Sigmoid colon (tissue), 6 donors: ENCODE measurements at regions not wholly inside any gene's neighbourhood (a gene's known extent, or its start where the extent isn't known, plus 50 kb on each side); places are given as distances from the start of the nearest gene placed in this dataset.
"Not testable (repeated sequence)": the region's sequence is repeated elsewhere in the genome, so short reads cannot be mapped to it uniquely, and the experiment has no call there.

ENCODE experiments used
- DNase-seq: peaks from one replicate; pipeline ENCODE4 v3.0.0-alpha.2; 2019
- H3K27ac ChIP-seq, 4 donors: fragments of 200-600 bp; sonication (generic); one replicate each; pipeline ENCODE4 v1.5.1; 2016 to 2019; ENCODE audit warnings: mild to moderate bottlenecking in 1 of 4
- H3K27me3 ChIP-seq, 3 donors: fragments of 200-600 bp; sonication (generic); one replicate each; pipeline ENCODE4 v1.5.1; 2019; ENCODE audit warnings: mild to moderate bottlenecking in 1 of 3
- H3K36me3 ChIP-seq, 4 donors: fragments of 200-600 bp; sonication (generic); one replicate each; pipeline ENCODE4 v1.5.1; 2016 to 2019
- H3K4me1 ChIP-seq, 4 donors: fragments of 200-600 bp; sonication (generic); one replicate each; pipeline ENCODE4 v1.5.1; 2017 to 2019
- H3K4me3 ChIP-seq, 4 donors: fragments of 200-600 bp; sonication (generic); one replicate each; pipeline ENCODE4 v1.5.1; 2017 to 2019; ENCODE audit warnings: mild to moderate bottlenecking in 2 of 4, moderate library complexity in 1 of 4
- H3K9me3 ChIP-seq, 4 donors: fragments of 200-600 bp in 3 of 4; sonication (generic) in 3 of 4; one replicate each; pipeline versions ENCODE4 v1.5.1 to v1.6.1; 2013 to 2019
- CTCF ChIP-seq, 4 experiments: fragments of 450-650 bp in 3 of 4; fragments of 200-600 bp in 1 of 4; IDR thresholded peaks; one replicate each; pipeline ENCODE4 v1.5.1; 2016 to 2019; ENCODE audit warnings: antibody characterized with exemption in 4 of 4, mild to moderate bottlenecking in 3 of 4, moderate library complexity in 2 of 4
- EP300 ChIP-seq, 4 donors: sonication (generic); formaldehyde crosslinking; IDR thresholded peaks; one replicate each; pipeline ENCODE4 v1.6.1; 2017; ENCODE audit warnings: antibody characterized with exemption in 4 of 4
- POLR2A ChIP-seq, 2 donors: fragments of 450-650 bp; IDR thresholded peaks; one replicate each; pipeline ENCODE4 v1.6.1; 2016; ENCODE audit warnings: antibody characterized with exemption in 2 of 2, mild to moderate bottlenecking in 2 of 2, moderate library complexity in 2 of 2
- POLR2AphosphoS5 ChIP-seq, 4 donors: sonication (generic); formaldehyde crosslinking; IDR thresholded peaks; one replicate each; pipeline ENCODE4 v1.6.1; 2017; ENCODE audit warnings: antibody characterized with exemption in 4 of 4
- WGBS, 2 donors: extraction: QIAGEN DNeasy Blood & Tissue Kit; methylation state at CpG; one replicate each; pipeline ENCODE4 v1.1.7; 2013; 5-methylcytosine and 5-hydroxymethylcytosine counted together
- intact Hi-C: fragments of 100-400 bp; cut with DNase I; formaldehyde crosslinking; loops from one replicate; pipeline ENCODE4 v1.15.1; 2023
- donor health status: healthy with polysubstance abuse.
- donor health status: healthy.

GRCh38 chr7:115613836-115614235, 416.7 kb downstream of the TFEC start:
- Histone ChIP-seq H3K27me3 (no peaks in the 10 kb centered on the region), H3K4me1 (no peaks in the 10 kb centered on the region), H3K9me3 (no peaks in the 10 kb centered on the region), H3K27ac (no peak overlapping the region), H3K36me3 (no peaks in the 10 kb centered on the region), H3K4me3 (no peak overlapping the region)
- intact Hi-C loops: no loop called here
- WGBS, 2 donors: 91 to 93% methylated on average over 4 of the region's 4 CpGs
- TF ChIP-seq CTCF (IDR thresholded peaks at IDR 0.05): no peak
- no peak for TF ChIP-seq EP300 (IDR thresholded peaks at IDR 0.05)
- TF ChIP-seq POLR2A (IDR thresholded peaks at IDR 0.05): no peak
- TF ChIP-seq POLR2AphosphoS5 (IDR thresholded peaks at IDR 0.05): no peak
- DNase-seq: no peak

- TF ChIP-seq CTCF (IDR thresholded peaks at IDR 0.05) (no peak), POLR2AphosphoS5 (IDR thresholded peaks at IDR 0.05) (no peak), POLR2A (IDR thresholded peaks at IDR 0.05) (no peak), EP300 (IDR thresholded peaks at IDR 0.05) (no peak)
- Histone ChIP-seq H3K4me1 (no peaks in the 10 kb centered on the region), H3K27ac (no peak overlapping the region), H3K27me3 (no peaks in the 10 kb centered on the region), H3K4me3 (no peak overlapping the region), H3K36me3 (no peaks in the 10 kb centered on the region), H3K9me3 (peaks cover 0 to 2% (median 0%) of the 10 kb centered on the region in 4 donors)
- 91% methylated on average over 8 of the region's 8 CpGs for WGBS, 2 donors
- intact Hi-C loops: no loop called here
- DNase-seq: no peak
These were observed 427.1 kb downstream of the TFEC start for GRCh38 chr7:115603416-115603815.

- TF ChIP-seq POLR2AphosphoS5 (IDR thresholded peaks at IDR 0.05) (no peak), POLR2A (IDR thresholded peaks at IDR 0.05) (no peak), EP300 (IDR thresholded peaks at IDR 0.05) (no peak), CTCF (IDR thresholded peaks at IDR 0.05) (no peak)
- Histone ChIP-seq H3K36me3 (no peaks in the 10 kb centered on the region), H3K27me3 (no peaks in the 10 kb centered on the region), H3K4me3 (no peak overlapping the region), H3K27ac (no peak overlapping the region), H3K9me3 (peaks cover 0 to 2% (median 0%) of the 10 kb centered on the region in 4 donors), H3K4me1 (no peaks in the 10 kb centered on the region)
- DNase-seq: no peak
- 88 to 96% methylated on average over 1 of the region's 1 CpG for WGBS, 2 donors
- intact Hi-C loops: no loop called here
These were observed 430.4 kb downstream of the TFEC start for GRCh38 chr7:115600207-115600606.

DNA sequence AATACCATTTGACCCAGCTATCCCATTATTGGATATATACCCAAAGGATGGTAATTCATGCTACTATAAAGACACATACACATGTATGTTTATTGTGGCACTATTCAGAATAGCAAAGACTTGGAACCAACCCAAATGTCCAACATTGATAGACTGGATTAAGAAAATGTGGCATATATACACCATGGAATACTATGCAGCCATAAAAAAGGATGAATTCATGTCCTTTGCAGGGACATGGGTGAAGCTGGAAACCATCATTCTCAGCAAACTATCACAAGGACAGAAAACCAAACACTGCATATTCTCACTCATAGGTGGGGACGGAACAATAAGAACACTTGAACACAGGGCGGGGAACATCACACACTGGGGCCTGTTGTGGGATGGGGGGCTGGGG, 431.4 kb downstream of the TFEC start:
- H3K27me3 ChIP-seq, H3K36me3 ChIP-seq, H3K27ac ChIP-seq, H3K4me3 ChIP-seq, H3K9me3 ChIP-seq, intact Hi-C loops, DNase-seq, H3K4me1 ChIP-seq: not testable (repeated sequence)
- 97 to 98% methylated on average over 2 of the region's 2 CpGs for WGBS, 2 donors

DNA sequence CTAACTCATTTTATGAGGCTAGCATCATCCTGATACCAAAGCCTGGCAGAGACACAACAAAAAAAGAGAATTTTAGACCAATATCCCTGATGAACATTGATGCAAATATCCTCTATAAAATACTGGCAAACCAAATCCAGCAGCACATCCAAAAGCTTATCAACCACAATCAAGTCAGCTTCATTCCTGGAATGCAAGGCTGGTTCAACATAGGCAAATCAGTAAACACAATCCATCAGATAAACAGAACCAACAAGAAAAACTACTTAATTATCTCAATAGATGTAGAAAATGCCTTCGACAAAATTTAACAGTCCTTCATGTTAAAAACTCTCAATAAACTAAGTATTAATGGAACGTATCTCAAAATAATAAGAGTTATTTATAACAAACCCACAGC, 433.3 kb downstream of the TFEC start:
- intact Hi-C loops, H3K9me3 ChIP-seq, H3K4me1 ChIP-seq, DNase-seq, H3K27me3 ChIP-seq, H3K4me3 ChIP-seq, H3K27ac ChIP-seq, H3K36me3 ChIP-seq: not testable (repeated sequence)
- 95% methylated on average over 2 of the region's 2 CpGs for WGBS, 2 donors

DNA sequence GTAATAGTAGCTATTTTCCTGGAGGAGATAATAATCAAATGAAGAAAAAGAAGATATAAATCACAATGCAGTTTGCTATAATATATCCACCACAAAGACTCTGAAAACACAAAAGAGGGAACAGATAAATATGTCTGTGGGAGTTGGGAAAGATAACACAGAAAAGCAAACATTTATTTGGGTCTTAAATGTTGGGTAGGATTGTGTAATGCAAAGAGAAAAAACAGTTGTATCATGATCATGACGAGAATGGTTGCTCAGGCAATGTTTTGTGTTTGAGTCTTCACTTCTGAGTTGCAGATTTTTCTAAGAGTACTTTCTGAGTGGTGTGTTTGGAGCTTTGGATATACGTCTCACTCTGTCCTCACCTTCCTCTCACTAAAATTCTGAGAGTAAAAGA, 437.5 kb downstream of the TFEC start:
- H3K27me3 ChIP-seq: no peaks in the 10 kb centered on the region
- 73 to 76% methylated on average over 2 of the region's 2 CpGs for WGBS, 2 donors
- no peak overlapping the region for H3K27ac ChIP-seq
- no peak overlapping the region for H3K4me3 ChIP-seq
- H3K9me3 ChIP-seq: no peaks in the 10 kb centered on the region
- intact Hi-C loops: no loop called here
- H3K36me3 ChIP-seq: no peaks in the 10 kb centered on the region
- no peaks in the 10 kb centered on the region for H3K4me1 ChIP-seq
- TF ChIP-seq POLR2AphosphoS5 (IDR thresholded peaks at IDR 0.05): no peak
- no peak for TF ChIP-seq EP300 (IDR thresholded peaks at IDR 0.05)
- TF ChIP-seq POLR2A (IDR thresholded peaks at IDR 0.05): no peak
- TF ChIP-seq CTCF (IDR thresholded peaks at IDR 0.05): no peak
- no peak for DNase-seq
